IMR-90 (cell line): ENCODE measurements at regions not wholly inside any gene's neighbourhood (a gene's known extent, or its start where the extent isn't known, plus 50 kb on each side); places are given as distances from the start of the nearest gene placed in this dataset.

Experiments used
- ATAC-seq: fragments of 200-7000 bp; cut with Tn5 transposase; 2 replicates; pipeline ENCODE4 v1.9.1; 2020; ENCODE audit warnings: low read depth, mild to moderate bottlenecking, moderate library complexity
- BruUV-seq: library from RNA; stranded (reverse); fragments of 400-500 nt; replicated peaks from 2 replicates; lab custom pipeline; 2021; lab: Mats Ljungman, UMichigan
- CTCF ChIA-PET: fragments of 300-600 bp; formaldehyde crosslinking; extraction: SDS; loops from one replicate; lab custom pipeline; 2021; ENCODE audit warnings: antibody characterized with exemption; lab: Yijun Ruan, JAX
- POLR2A ChIA-PET: fragments of 300-600 bp; sonication (Branson Sonifier 250); formaldehyde crosslinking; loops from one replicate; lab custom pipeline; 2022; ENCODE audit warnings: antibody characterized with exemption; ENCODE audit not compliant: unreplicated experiment; lab: Charles Lee
- DNase-seq: peaks from one replicate; pipeline ENCODE4 v3.0.0; 2013
- H2AFZ ChIP-seq: replicated peaks from 2 replicates; pipeline ENCODE3; 2013; ENCODE audit warnings: low read length, mild to moderate bottlenecking; ENCODE audit not compliant: poor library complexity
- H2AK5ac ChIP-seq: 2 replicates; pipeline ENCODE4 v1.6.1; 2013; ENCODE audit warnings: low read depth, low read length, inconsistent platforms
- H2AK9ac ChIP-seq: replicated peaks from 2 replicates; pipeline ENCODE3; 2013; ENCODE audit warnings: mild to moderate bottlenecking, low read depth, low read length, moderate library complexity; ENCODE audit not compliant: poor library complexity
- H2BK120ac ChIP-seq: 2 replicates; pipeline ENCODE4 v1.6.1; 2013; ENCODE audit warnings: low read depth, low read length, inconsistent platforms
- H2BK15ac ChIP-seq: 3 replicates; pipeline ENCODE4 v1.6.1; 2013; ENCODE audit warnings: low read depth, low read length, inconsistent platforms
- H2BK20ac ChIP-seq: 2 replicates; pipeline ENCODE4 v1.6.1; 2013; ENCODE audit warnings: low read depth, mild to moderate bottlenecking, inconsistent platforms, low read length, moderate library complexity
- H2BK5ac ChIP-seq: 2 replicates; pipeline ENCODE4 v1.6.1; 2013; ENCODE audit warnings: mild to moderate bottlenecking, low read depth, low read length, inconsistent platforms; ENCODE audit not compliant: poor library complexity, severe bottlenecking
- H3K14ac ChIP-seq: replicated peaks from 2 replicates; pipeline ENCODE4 v1.6.1; 2013; ENCODE audit warnings: low read depth, low read length, inconsistent platforms
- H3K18ac ChIP-seq: 2 replicates; pipeline ENCODE4 v1.6.1; 2013; ENCODE audit warnings: low read depth, low read length, control low read depth
- H3K23ac ChIP-seq: 2 replicates; pipeline ENCODE4 v1.6.1; 2013; ENCODE audit warnings: low read depth, low read length, inconsistent platforms
- H3K27ac ChIP-seq: 2 replicates; pipeline ENCODE4 v1.5.1; 2013; ENCODE audit warnings: mild to moderate bottlenecking, control low read depth, low read length; ENCODE audit not compliant: insufficient read depth
- H3K27me3 ChIP-seq: 2 replicates; pipeline ENCODE4 v1.6.1; 2013; ENCODE audit warnings: low read length; ENCODE audit not compliant: control insufficient read depth, insufficient read depth
- H3K36me3 ChIP-seq: 2 replicates; pipeline ENCODE4 v1.6.1; 2013; ENCODE audit warnings: low read length, mixed read lengths; ENCODE audit not compliant: control insufficient read depth, insufficient read depth
- H3K4ac ChIP-seq: 2 replicates; pipeline ENCODE4 v1.6.1; 2013; ENCODE audit warnings: low read depth, low read length, inconsistent platforms
- H3K4me1 ChIP-seq: 2 replicates; pipeline ENCODE4 v1.6.1; 2013; ENCODE audit warnings: low read length, mixed read lengths; ENCODE audit not compliant: control insufficient read depth, insufficient read depth
- H3K4me2 ChIP-seq: 2 replicates; pipeline ENCODE4 v1.6.1; 2013; ENCODE audit warnings: low read depth, mild to moderate bottlenecking, control low read depth, low read length, moderate library complexity
- H3K4me3 ChIP-seq: 2 replicates; pipeline ENCODE4 v1.5.1; 2013; ENCODE audit warnings: low read depth, mild to moderate bottlenecking, control low read depth, low read length, moderate library complexity; ENCODE audit not compliant: insufficient read depth
- H3K56ac ChIP-seq: 2 replicates; pipeline ENCODE4 v1.6.1; 2013; ENCODE audit warnings: low read length, inconsistent platforms; ENCODE audit not compliant: insufficient read depth; ENCODE audit errors: extremely low read depth
- H3K79me1 ChIP-seq, 2 experiments: 2 replicates each; pipeline ENCODE4 v1.6.1; 2013; ENCODE audit warnings: low read length in 2 of 2, inconsistent platforms in 1 of 2, low read depth in 1 of 2
- H3K9ac ChIP-seq: 2 replicates; pipeline ENCODE4 v1.6.1; 2013; ENCODE audit warnings: low read depth, low read length, control low read depth
- H3K9me1 ChIP-seq: 2 replicates; pipeline ENCODE4 v1.6.1; 2013; ENCODE audit warnings: low read length, inconsistent platforms; ENCODE audit not compliant: insufficient read depth
- H3K9me3 ChIP-seq: 2 replicates; pipeline ENCODE4 v1.6.1; 2013; ENCODE audit warnings: low read length; ENCODE audit not compliant: control insufficient read depth, insufficient read depth
- H4K20me1 ChIP-seq: 2 replicates; pipeline ENCODE4 v1.6.1; 2013; ENCODE audit warnings: low read length, inconsistent platforms; ENCODE audit not compliant: insufficient read depth
- H4K5ac ChIP-seq: 2 replicates; pipeline ENCODE4 v1.6.1; 2013; ENCODE audit warnings: mild to moderate bottlenecking, low read depth, low read length, control low read depth
- H4K8ac ChIP-seq, 2 experiments: 2 replicates each; pipeline ENCODE4 v1.6.1; 2013; ENCODE audit warnings: low read depth in 2 of 2, low read length in 2 of 2, control low read depth in 1 of 2, inconsistent platforms in 1 of 2
- H4K91ac ChIP-seq: 2 replicates; pipeline ENCODE4 v1.6.1; 2013; ENCODE audit warnings: low read depth, low read length, inconsistent platforms; ENCODE audit not compliant: insufficient read depth
- BHLHE40 ChIP-seq: fragments of 150-350 bp; IDR thresholded peaks from 2 replicates; pipeline ENCODE4 v1.6.1; 2016; ENCODE audit warnings: mild to moderate bottlenecking, low read depth, low read length
- CEBPB ChIP-seq: IDR thresholded peaks from 2 replicates; pipeline ENCODE4 v1.6.1; 2012; ENCODE audit warnings: low read depth, low read length, improper control_type of control experiment
- FOS ChIP-seq: fragments of 150-350 bp; IDR thresholded peaks from 2 replicates; pipeline ENCODE4 v1.6.1; 2016; ENCODE audit warnings: low read depth, low read length
- MAFK ChIP-seq: IDR thresholded peaks from 2 replicates; pipeline ENCODE4 v1.6.1; 2012; ENCODE audit warnings: low read depth, low read length, improper control_type of control experiment
- MAZ ChIP-seq: IDR thresholded peaks from 2 replicates; pipeline ENCODE4 v1.6.1; 2012; ENCODE audit warnings: low read depth, mild to moderate bottlenecking, low read length, improper control_type of control experiment, moderate library complexity, borderline replicate concordance
- NFE2L2 ChIP-seq: fragments of 150-350 bp; IDR thresholded peaks from 2 replicates; pipeline ENCODE4 v1.6.1; 2016; ENCODE audit warnings: low read depth, mild to moderate bottlenecking, low read length
- POLR2A ChIP-seq: IDR thresholded peaks from 2 replicates; pipeline ENCODE4 v1.6.1; 2012; ENCODE audit warnings: mild to moderate bottlenecking, low read depth, low read length
- RAD21 ChIP-seq: IDR thresholded peaks from 2 replicates; pipeline ENCODE4 v1.6.1; 2012; ENCODE audit warnings: low read length, improper control_type of control experiment
- RCOR1 ChIP-seq: IDR thresholded peaks from 2 replicates; pipeline ENCODE4 v1.6.1; 2012; ENCODE audit warnings: mild to moderate bottlenecking, low read length, improper control_type of control experiment; ENCODE audit not compliant: insufficient replicate concordance
- RFX5 ChIP-seq: IDR thresholded peaks from 2 replicates; pipeline ENCODE4 v1.8.0; 2012; ENCODE audit warnings: low read depth, mild to moderate bottlenecking, low read length, moderate library complexity
- SMC3 ChIP-seq: fragments of 150-350 bp; IDR thresholded peaks from 2 replicates; pipeline ENCODE4 v1.6.1; 2016; ENCODE audit warnings: low read depth, mild to moderate bottlenecking, antibody characterized with exemption, low read length, moderate library complexity
- WGBS, 2 experiments: methylation state at CpG; one replicate each; pipeline versions ENCODE4 v1.1.5 to v1.1.7; 2013; ENCODE audit warnings: missing lambda C conversion rate in 2 of 2; ENCODE audit not compliant: insufficient read length in 1 of 2; ENCODE audit errors: extremely low coverage in 2 of 2; 5-methylcytosine and 5-hydroxymethylcytosine counted together
- dilution Hi-C: fragments of 300-500 bp; cut with HindIII; formaldehyde crosslinking; loops from one replicate; pipeline ENCODE4 v1.14.3; 2018; ENCODE audit warnings: low sequenced_read_pairs; ENCODE audit not compliant: unreplicated experiment
- in situ Hi-C: fragments of 300-500 bp; cut with MboI; formaldehyde crosslinking; loops from 3 replicates; pipeline ENCODE4 v1.14.3; 2019; ENCODE audit warnings: low sequenced_read_pairs, inconsistent platforms, mixed read lengths
- intact Hi-C: fragments of 100-400 bp; cut with micrococcal nuclease; formaldehyde crosslinking; loops from 2 replicates; pipeline ENCODE4 v1.10.0; 2022
- TF ChIP-seq, protein P1 (sequence below): fragments of 150-350 bp; IDR thresholded peaks from 2 replicates; pipeline ENCODE4 v1.6.1; 2016; ENCODE audit warnings: low read depth, mild to moderate bottlenecking, low read length, moderate library complexity, borderline replicate concordance
- TF ChIP-seq, protein P2 (sequence below): conservative IDR thresholded peaks from 2 replicates; pipeline ENCODE4 v1.5.1; 2012; ENCODE audit warnings: mild to moderate bottlenecking, low read depth, low read length, improper control_type of control experiment

DNA sequence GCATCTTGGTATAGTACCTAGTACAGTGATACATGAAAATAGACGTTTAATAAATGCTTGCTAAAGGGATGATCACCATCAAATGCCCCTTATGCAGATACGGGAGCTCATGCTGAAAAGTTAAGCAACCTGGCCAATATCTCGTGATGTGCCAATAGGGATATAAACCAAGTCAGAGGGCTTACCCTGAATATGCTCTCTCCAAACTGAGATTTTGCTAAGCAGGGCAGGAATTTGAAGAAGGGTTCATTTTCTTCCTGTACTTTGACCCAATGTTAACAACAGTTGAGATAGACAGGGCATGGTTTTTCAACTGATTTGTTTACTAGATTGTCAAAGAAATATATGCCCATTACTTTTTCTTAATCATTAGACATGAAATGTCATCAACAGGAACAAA, 219.3 kb upstream of the PREP start:
- no peak overlapping the region for H4K5ac ChIP-seq
- H2BK120ac ChIP-seq: no peak overlapping the region
- no peak overlapping the region for H2AK9ac ChIP-seq
- H3K4me2 ChIP-seq: no peak overlapping the region
- dilution Hi-C loops (no loop called here), in situ Hi-C loops (no loop called here), intact Hi-C loops (no loop called here)
- H3K27ac ChIP-seq: no peak overlapping the region
- no peak overlapping the region for H3K4ac ChIP-seq
- TF ChIP-seq, protein P1, sequence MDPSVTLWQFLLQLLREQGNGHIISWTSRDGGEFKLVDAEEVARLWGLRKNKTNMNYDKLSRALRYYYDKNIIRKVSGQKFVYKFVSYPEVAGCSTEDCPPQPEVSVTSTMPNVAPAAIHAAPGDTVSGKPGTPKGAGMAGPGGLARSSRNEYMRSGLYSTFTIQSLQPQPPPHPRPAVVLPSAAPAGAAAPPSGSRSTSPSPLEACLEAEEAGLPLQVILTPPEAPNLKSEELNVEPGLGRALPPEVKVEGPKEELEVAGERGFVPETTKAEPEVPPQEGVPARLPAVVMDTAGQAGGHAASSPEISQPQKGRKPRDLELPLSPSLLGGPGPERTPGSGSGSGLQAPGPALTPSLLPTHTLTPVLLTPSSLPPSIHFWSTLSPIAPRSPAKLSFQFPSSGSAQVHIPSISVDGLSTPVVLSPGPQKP: no peak
- no peak for TF ChIP-seq SMC3
- no peak for TF ChIP-seq POLR2A
- TF ChIP-seq MAZ: no peak
- no peak for TF ChIP-seq NFE2L2
- TF ChIP-seq CEBPB: no peak
- no peak for TF ChIP-seq MAFK
- TF ChIP-seq RCOR1: no peak
- TF ChIP-seq, protein P2, sequence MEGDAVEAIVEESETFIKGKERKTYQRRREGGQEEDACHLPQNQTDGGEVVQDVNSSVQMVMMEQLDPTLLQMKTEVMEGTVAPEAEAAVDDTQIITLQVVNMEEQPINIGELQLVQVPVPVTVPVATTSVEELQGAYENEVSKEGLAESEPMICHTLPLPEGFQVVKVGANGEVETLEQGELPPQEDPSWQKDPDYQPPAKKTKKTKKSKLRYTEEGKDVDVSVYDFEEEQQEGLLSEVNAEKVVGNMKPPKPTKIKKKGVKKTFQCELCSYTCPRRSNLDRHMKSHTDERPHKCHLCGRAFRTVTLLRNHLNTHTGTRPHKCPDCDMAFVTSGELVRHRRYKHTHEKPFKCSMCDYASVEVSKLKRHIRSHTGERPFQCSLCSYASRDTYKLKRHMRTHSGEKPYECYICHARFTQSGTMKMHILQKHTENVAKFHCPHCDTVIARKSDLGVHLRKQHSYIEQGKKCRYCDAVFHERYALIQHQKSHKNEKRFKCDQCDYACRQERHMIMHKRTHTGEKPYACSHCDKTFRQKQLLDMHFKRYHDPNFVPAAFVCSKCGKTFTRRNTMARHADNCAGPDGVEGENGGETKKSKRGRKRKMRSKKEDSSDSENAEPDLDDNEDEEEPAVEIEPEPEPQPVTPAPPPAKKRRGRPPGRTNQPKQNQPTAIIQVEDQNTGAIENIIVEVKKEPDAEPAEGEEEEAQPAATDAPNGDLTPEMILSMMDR: no peak
- no peak for TF ChIP-seq RFX5
- no peak for TF ChIP-seq FOS
- no peak for TF ChIP-seq RAD21
- TF ChIP-seq BHLHE40: no peak
- H3K4me3 ChIP-seq: no peak overlapping the region
- no peak overlapping the region for H2AFZ ChIP-seq
- no peak overlapping the region for H4K91ac ChIP-seq
- BruUV-seq: no TSS peak
- no peaks in the 10 kb centered on the region for H4K20me1 ChIP-seq
- ATAC-seq (no peak), DNase-seq (no peak)
- H3K18ac ChIP-seq: no peak overlapping the region
- POLR2A ChIA-PET: no interaction called here
- H3K36me3 ChIP-seq: no peaks in the 10 kb centered on the region
- no peak overlapping the region for H3K14ac ChIP-seq
- H3K9me1 ChIP-seq: peaks cover 3% of the 10 kb centered on the region
- H3K79me1 ChIP-seq: no peaks in the 10 kb centered on the region
- no peaks in the 10 kb centered on the region for H3K27me3 ChIP-seq
- no peak overlapping the region for H4K8ac ChIP-seq
- no peak overlapping the region for H3K23ac ChIP-seq
- H3K9ac ChIP-seq: no peak overlapping the region
- CTCF ChIA-PET: no interaction called here
- H3K4me1 ChIP-seq: peaks cover 2% of the 10 kb centered on the region; the same call in 1 of the 2 replicates
- H3K56ac ChIP-seq: no peak overlapping the region
- no peak overlapping the region for H2BK20ac ChIP-seq
- H2BK5ac ChIP-seq: no peak overlapping the region
- H2BK15ac ChIP-seq: no peak overlapping the region
- H2AK5ac ChIP-seq: no peak overlapping the region
- no peaks in the 10 kb centered on the region for H3K9me3 ChIP-seq
- no CpG with 5 or more reads among the region's 3 CpGs for WGBS, 2 experiments
